SK-N-SH (cell line): ENCODE measurements at regions not wholly inside any gene's neighbourhood (a gene's known extent, or its start where the extent isn't known, plus 50 kb on each side); places are given as distances from the start of the nearest gene placed in this dataset.

Source experiments
- CTCF ChIA-PET: fragments of 300-600, 350-600 bp; formaldehyde crosslinking; extraction: SDS; loops from one replicate; lab custom pipeline; 2021; lab: Yijun Ruan, JAX
- POLR2A ChIA-PET: fragments of 350-600 bp; sonication (Branson Sonifier 250); formaldehyde crosslinking; extraction: SDS; loops from one replicate; lab custom pipeline; 2020; ENCODE audit warnings: antibody characterized with exemption, inconsistent platforms; lab: Yijun Ruan, JAX
- DNase-seq: peaks from one replicate; pipeline ENCODE4 v3.0.0; 2012
- H2AFZ ChIP-seq: fragments of 200-600 bp; sonication (generic); 2 replicates; pipeline ENCODE4 v1.8.1; 2016; ENCODE audit warnings: antibody characterized with exemption, mild to moderate bottlenecking, low read depth
- H3F3A ChIP-seq: fragments of 200-600 bp; sonication (generic); replicated peaks from 2 replicates; pipeline ENCODE3; 2016; ENCODE audit warnings: antibody characterized with exemption, mild to moderate bottlenecking; ENCODE audit not compliant: insufficient read depth
- H3K27ac ChIP-seq, 2 experiments: fragments of 200-500 bp in 1 of 2; fragments of 200-600 bp in 1 of 2; sonication (Bioruptor generic) in 1 of 2; sonication (generic), shearing (Covaris generic) in 1 of 2; 2 replicates each; pipeline versions ENCODE4 v1.5.1 to v1.6.1; 2014 to 2016; ENCODE audit warnings: low read depth in 2 of 2, inconsistent platforms in 1 of 2, low read length in 1 of 2, mild to moderate bottlenecking in 1 of 2, mixed read lengths in 1 of 2
- H3K27me3 ChIP-seq: fragments of 200-600 bp; sonication (generic), shearing (Covaris generic); 2 replicates; pipeline ENCODE4 v1.6.1; 2016; ENCODE audit warnings: mixed run types; ENCODE audit not compliant: insufficient read depth
- H3K36me3 ChIP-seq, 2 experiments: fragments of 200-500 bp in 1 of 2; fragments of 200-600 bp in 1 of 2; sonication (Bioruptor generic) in 1 of 2; sonication (generic) in 1 of 2; replicated peaks in 1 of 2; 2 replicates each; pipeline versions ENCODE3 to v1.5.1; 2014 to 2016; ENCODE audit warnings: low read length in 1 of 2, mild to moderate bottlenecking in 1 of 2; ENCODE audit not compliant: insufficient read depth in 2 of 2, control insufficient read depth in 1 of 2
- H3K4me1 ChIP-seq, 2 experiments: fragments of 200-500 bp in 1 of 2; fragments of 200-600 bp in 1 of 2; sonication (Bioruptor generic) in 1 of 2; sonication (generic), shearing (Covaris generic) in 1 of 2; 2 replicates each; pipeline versions ENCODE4 v1.5.1 to v1.6.1; 2014 to 2016; ENCODE audit warnings: low read depth in 1 of 2, low read length in 1 of 2, mixed run types in 1 of 2; ENCODE audit not compliant: insufficient read depth in 2 of 2, control insufficient read depth in 1 of 2
- H3K4me2 ChIP-seq: fragments of 200-600 bp; sonication (generic), shearing (Covaris generic); 2 replicates; pipeline ENCODE4 v1.6.1; 2017; ENCODE audit warnings: mixed run types
- H3K4me3 ChIP-seq, 2 experiments: fragments of 200-500 bp in 1 of 2; fragments of 200-600 bp in 1 of 2; sonication (Bioruptor generic) in 1 of 2; sonication (generic), shearing (Covaris generic) in 1 of 2; 2 replicates each; pipeline versions ENCODE4 v1.5.1 to v1.8.1; 2014 to 2016; ENCODE audit warnings: low read depth in 2 of 2, inconsistent platforms in 1 of 2, low read length in 1 of 2, mild to moderate bottlenecking in 1 of 2, mixed read lengths in 1 of 2, moderate library complexity in 1 of 2
- H3K79me2 ChIP-seq: fragments of 200-600 bp; sonication (generic); 2 replicates; pipeline ENCODE4 v1.8.1; 2017; ENCODE audit warnings: mild to moderate bottlenecking; ENCODE audit not compliant: insufficient read depth
- H3K9ac ChIP-seq: fragments of 200-600 bp; sonication (generic); 2 replicates; pipeline ENCODE4 v1.6.1; 2017; ENCODE audit warnings: mixed run types
- H3K9me2 ChIP-seq: fragments of 200-600 bp; sonication (generic); 2 replicates; pipeline ENCODE4 v1.6.1; 2017; ENCODE audit warnings: mixed run types
- H3K9me3 ChIP-seq: fragments of 200-600 bp; sonication (generic); 2 replicates; pipeline ENCODE4 v1.6.1; 2017; ENCODE audit warnings: mixed run types, mild to moderate bottlenecking, moderate library complexity
- H4K20me1 ChIP-seq: fragments of 200-600 bp; sonication (generic); 2 replicates; pipeline ENCODE4 v1.6.1; 2017; ENCODE audit warnings: mild to moderate bottlenecking, mixed run types; ENCODE audit not compliant: insufficient read depth
- ELF1 ChIP-seq: IDR thresholded peaks from 2 replicates; pipeline ENCODE4 v1.4.0; 2012
- FOSL2 ChIP-seq: IDR thresholded peaks from 2 replicates; pipeline ENCODE4 v1.4.0; 2012; ENCODE audit warnings: low read depth, mild to moderate bottlenecking, moderate library complexity, borderline replicate concordance
- FOXM1 ChIP-seq: IDR thresholded peaks from 2 replicates; pipeline ENCODE4 v1.4.0; 2012; ENCODE audit warnings: low read depth, mild to moderate bottlenecking
- IRF3 ChIP-seq: fragments of 150-350 bp; IDR thresholded peaks from 2 replicates; pipeline ENCODE4 v1.6.1; 2016; ENCODE audit warnings: mild to moderate bottlenecking, low read depth, low read length
- MEF2A ChIP-seq: IDR thresholded peaks from 2 replicates; pipeline ENCODE4 v1.4.0; 2012; ENCODE audit warnings: low read depth, borderline replicate concordance
- NFIC ChIP-seq: IDR thresholded peaks from 2 replicates; pipeline ENCODE4 v1.4.0; 2012; ENCODE audit warnings: borderline replicate concordance
- NRF1 ChIP-seq: IDR thresholded peaks from 2 replicates; pipeline ENCODE4 v1.6.1; 2012; ENCODE audit warnings: low read depth, mild to moderate bottlenecking, low read length
- PBX3 ChIP-seq: IDR thresholded peaks from 2 replicates; pipeline ENCODE4; 2012
- RAD21 ChIP-seq: IDR thresholded peaks from 2 replicates; pipeline ENCODE4 v1.6.1; 2012; ENCODE audit warnings: mild to moderate bottlenecking, low read length
- SIN3A ChIP-seq: IDR thresholded peaks from 2 replicates; pipeline ENCODE4 v1.6.1; 2012; ENCODE audit warnings: low read depth, mild to moderate bottlenecking, low read length, moderate library complexity, borderline replicate concordance
- SMC3 ChIP-seq: IDR thresholded peaks from 2 replicates; pipeline ENCODE4 v1.6.1; 2012; ENCODE audit warnings: low read depth, low read length, improper control_type of control experiment
- TAF1 ChIP-seq: IDR thresholded peaks from 2 replicates; pipeline ENCODE4 v1.6.1; 2012; ENCODE audit warnings: low read depth, mild to moderate bottlenecking, low read length, moderate library complexity, borderline replicate concordance
- USF1 ChIP-seq: IDR thresholded peaks from 2 replicates; pipeline ENCODE4 v1.4.0; 2012; ENCODE audit warnings: low read depth, borderline replicate concordance
- WGBS: methylation state at CpG from one replicate; pipeline ENCODE4 v1.1.6; 2017; ENCODE audit warnings: low lambda C conversion rate; 5-methylcytosine and 5-hydroxymethylcytosine counted together
- TF ChIP-seq, protein P1 (sequence below): fragments of 200-600 bp; sonication (generic); IDR thresholded peaks from 2 replicates; pipeline ENCODE4 v1.6.1; 2017; ENCODE audit warnings: antibody characterized with exemption, mild to moderate bottlenecking, moderate library complexity

DNA sequence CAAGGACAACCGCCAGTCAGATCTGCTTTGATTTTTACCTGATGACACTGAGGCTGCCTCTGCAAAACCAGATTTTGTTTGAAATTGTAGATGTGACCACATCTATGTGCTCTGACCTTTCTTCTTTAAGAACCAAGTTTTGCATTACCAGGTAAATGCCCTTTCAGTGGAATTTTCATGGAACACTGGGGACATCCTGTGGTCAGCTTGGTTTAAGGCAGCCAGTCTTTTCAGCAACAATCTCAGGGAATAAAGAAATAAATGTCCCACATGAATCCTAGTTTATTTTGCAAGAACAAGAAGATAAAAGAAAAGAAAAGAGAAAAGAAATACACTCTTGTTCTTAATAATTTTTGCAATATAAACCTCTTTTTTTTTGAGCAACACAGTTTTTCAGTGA lies 90.6 kb downstream of the POU3F3 start:
- ChIA-PET POLR2A (no interaction called here), CTCF (interaction anchor here (0.6 to 2.3 kb wide), 7 partner anchors 14 to 1784 kb away, joined by 3 to 20 read pairs (median 3); no protein-coding TSS in a partner anchor)
- no peak for TF ChIP-seq NFIC
- TF ChIP-seq PBX3, result no peak
- TF ChIP-seq RAD21, result peak; percentile 76
- no peak for TF ChIP-seq SIN3A
- TF ChIP-seq FOSL2, result no peak
- TF ChIP-seq IRF3, result no peak
- no peak for TF ChIP-seq NRF1
- TF ChIP-seq MEF2A, result no peak
- TF ChIP-seq SMC3, result peak; percentile 27; the same call in 1 of the 2 replicates
- TF ChIP-seq, protein P1, sequence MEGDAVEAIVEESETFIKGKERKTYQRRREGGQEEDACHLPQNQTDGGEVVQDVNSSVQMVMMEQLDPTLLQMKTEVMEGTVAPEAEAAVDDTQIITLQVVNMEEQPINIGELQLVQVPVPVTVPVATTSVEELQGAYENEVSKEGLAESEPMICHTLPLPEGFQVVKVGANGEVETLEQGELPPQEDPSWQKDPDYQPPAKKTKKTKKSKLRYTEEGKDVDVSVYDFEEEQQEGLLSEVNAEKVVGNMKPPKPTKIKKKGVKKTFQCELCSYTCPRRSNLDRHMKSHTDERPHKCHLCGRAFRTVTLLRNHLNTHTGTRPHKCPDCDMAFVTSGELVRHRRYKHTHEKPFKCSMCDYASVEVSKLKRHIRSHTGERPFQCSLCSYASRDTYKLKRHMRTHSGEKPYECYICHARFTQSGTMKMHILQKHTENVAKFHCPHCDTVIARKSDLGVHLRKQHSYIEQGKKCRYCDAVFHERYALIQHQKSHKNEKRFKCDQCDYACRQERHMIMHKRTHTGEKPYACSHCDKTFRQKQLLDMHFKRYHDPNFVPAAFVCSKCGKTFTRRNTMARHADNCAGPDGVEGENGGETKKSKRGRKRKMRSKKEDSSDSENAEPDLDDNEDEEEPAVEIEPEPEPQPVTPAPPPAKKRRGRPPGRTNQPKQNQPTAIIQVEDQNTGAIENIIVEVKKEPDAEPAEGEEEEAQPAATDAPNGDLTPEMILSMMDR, result peak; percentile 56
- DNase-seq, result peak; percentile 35
- Histone ChIP-seq H3K36me3 (no peaks in the 10 kb centered on the region), H3K27ac (no peak overlapping the region), H3K4me1 (no peaks in the 10 kb centered on the region; a peak in 1 of 4 replicates), H3F3A (no peaks in the 10 kb centered on the region), H3K4me2 (no peak overlapping the region), H2AFZ (no peak overlapping the region), H3K27me3 (0 out of 2 replicates have a peak, but pooled peaks cover 4% of the 10 kb centered on the region), H3K79me2 (no peaks in the 10 kb centered on the region), H3K9ac (no peak overlapping the region), H3K9me3 (no peaks in the 10 kb centered on the region), H4K20me1 (no peaks in the 10 kb centered on the region), H3K9me2 (no peaks in the 10 kb centered on the region), H3K4me3 (no peak overlapping the region)
- WGBS, result 27% methylated on average over 1 of the region's 1 CpG

DNA sequence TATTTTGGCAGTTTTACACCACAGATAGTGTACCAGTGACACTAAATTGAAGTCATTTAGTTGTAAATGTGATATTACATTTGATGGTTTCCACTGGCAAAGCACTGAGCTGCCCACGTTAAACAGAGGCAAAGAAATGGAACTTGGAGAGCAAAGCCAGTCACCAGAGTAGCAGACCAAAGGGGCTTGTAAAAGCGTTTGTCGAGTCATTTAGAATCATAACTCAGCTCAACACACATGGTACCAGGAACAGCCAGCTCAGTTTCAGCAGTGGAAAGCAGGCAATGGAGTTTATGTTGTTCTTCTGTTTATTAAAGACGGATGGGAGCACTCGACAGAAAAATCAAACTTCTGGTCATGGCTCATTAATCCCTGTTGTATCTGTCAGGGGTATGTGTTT lies 91.2 kb downstream of the POU3F3 start:
- no peaks in the 10 kb centered on the region for H4K20me1 ChIP-seq
- no peak overlapping the region for H3K4me3 ChIP-seq
- H3K9ac ChIP-seq, result no peak overlapping the region
- TF ChIP-seq FOXM1, result no peak
- no peak for TF ChIP-seq USF1
- TF ChIP-seq TAF1, result no peak
- no peak for TF ChIP-seq ELF1
- TF ChIP-seq MEF2A, result no peak
- no peaks in the 10 kb centered on the region for H3K36me3 ChIP-seq
- WGBS, result 3% methylated on average over 5 of the region's 5 CpGs
- H3K27ac ChIP-seq, result no peak overlapping the region
- no peak for DNase-seq
- no peaks in the 10 kb centered on the region for H3K9me3 ChIP-seq
- H2AFZ ChIP-seq, result no peak overlapping the region
- ChIA-PET CTCF (interaction anchor here (0.6 to 2.3 kb wide), 7 partner anchors 15 to 1784 kb away, joined by 3 to 20 read pairs (median 3); no protein-coding TSS in a partner anchor), POLR2A (no interaction called here)
- H3K9me2 ChIP-seq, result no peaks in the 10 kb centered on the region
- no peak overlapping the region for H3K4me2 ChIP-seq
- H3K4me1 ChIP-seq, result no peaks in the 10 kb centered on the region; a peak in 1 of 4 replicates
- H3K27me3 ChIP-seq, result 0 out of 2 replicates have a peak, but pooled peaks cover 4% of the 10 kb centered on the region
- no peaks in the 10 kb centered on the region for H3K79me2 ChIP-seq
- H3F3A ChIP-seq, result no peaks in the 10 kb centered on the region
